HG03432 (cell line): ENCODE measurements at regions not wholly inside any gene's neighbourhood (a gene's known extent, or its start where the extent isn't known, plus 50 kb on each side); places are given as distances from the start of the nearest gene placed in this dataset.

Experiments used
- ATAC-seq: cut with Tn5 transposase; IDR thresholded peaks from one replicate; pipeline ENCODE4 v1.9.1; 2021; ENCODE audit warnings: mild to moderate bottlenecking, moderate library complexity; ENCODE audit not compliant: unreplicated experiment

- ATAC-seq = no peak
These were observed 545.8 kb upstream of the ADAMTS9 start for GRCh38 chr3:65233561-65233960.

GRCh38 chr3:65231544-65231943 lies 543.7 kb upstream of the ADAMTS9 start:
- no peak for ATAC-seq

GRCh38 chr3:65230261-65231139 lies 542.7 kb upstream of the ADAMTS9 start:
- ATAC-seq = no peak

- no peak for ATAC-seq
These were observed 538.5 kb upstream of the ADAMTS9 start for GRCh38 chr3:65226287-65226686.

- ATAC-seq = no peak
These were observed 522.4 kb upstream of the ADAMTS9 start for GRCh38 chr3:65210026-65210814.

GRCh38 chr3:65202395-65202794 lies 514.6 kb upstream of the ADAMTS9 start:
- no peak for ATAC-seq

- no peak for ATAC-seq
These were observed 514.1 kb upstream of the ADAMTS9 start for GRCh38 chr3:65201926-65202325.

GRCh38 chr3:65200310-65200970 lies 512.6 kb upstream of the ADAMTS9 start:
- ATAC-seq = no peak

GRCh38 chr3:65196663-65197062 lies 508.9 kb upstream of the ADAMTS9 start:
- no peak for ATAC-seq

- no peak for ATAC-seq
These were observed 507.6 kb upstream of the ADAMTS9 start for GRCh38 chr3:65195211-65196006.

GRCh38 chr3:65194744-65195143 lies 506.9 kb upstream of the ADAMTS9 start:
- ATAC-seq = no peak

GRCh38 chr3:65194047-65194714 lies 506.4 kb upstream of the ADAMTS9 start:
- ATAC-seq = no peak

- ATAC-seq = no peak
These were observed 505.7 kb upstream of the ADAMTS9 start for GRCh38 chr3:65193531-65193930.

GRCh38 chr3:65190111-65190510 lies 502.3 kb upstream of the ADAMTS9 start:
- ATAC-seq = no peak

GRCh38 chr3:65186268-65186667 lies 498.5 kb upstream of the ADAMTS9 start:
- no peak for ATAC-seq

GRCh38 chr3:65182682-65183081 lies 494.9 kb upstream of the ADAMTS9 start:
- ATAC-seq = no peak

- ATAC-seq = no peak
These were observed 494.3 kb upstream of the ADAMTS9 start for GRCh38 chr3:65182085-65182484.

- no peak for ATAC-seq
These were observed 493.6 kb upstream of the ADAMTS9 start for GRCh38 chr3:65181391-65181871.

GRCh38 chr3:65178703-65179102 lies 490.9 kb upstream of the ADAMTS9 start:
- no peak for ATAC-seq

GRCh38 chr3:65177960-65178376 lies 490.2 kb upstream of the ADAMTS9 start:
- no peak for ATAC-seq
